Lower leg skin (tissue), 3 donors: ENCODE measurements at regions not wholly inside any gene's neighbourhood (a gene's known extent, or its start where the extent isn't known, plus 50 kb on each side); places are given as distances from the start of the nearest gene placed in this dataset.

ENCODE experiments used
- POLR2A ChIP-seq, 2 donors: fragments of 450-650 bp; IDR thresholded peaks; one replicate each; pipeline ENCODE4 v1.6.1; 2016 to 2017; ENCODE audit warnings: antibody characterized with exemption in 2 of 2, mild to moderate bottlenecking in 1 of 2, moderate library complexity in 1 of 2
- TF ChIP-seq, protein P1 (sequence below), 3 donors: fragments of 450-650 bp; IDR thresholded peaks; one replicate each; pipeline ENCODE4 v1.5.1; 2016; ENCODE audit warnings: antibody characterized with exemption in 3 of 3, mild to moderate bottlenecking in 3 of 3, moderate library complexity in 2 of 3

DNA sequence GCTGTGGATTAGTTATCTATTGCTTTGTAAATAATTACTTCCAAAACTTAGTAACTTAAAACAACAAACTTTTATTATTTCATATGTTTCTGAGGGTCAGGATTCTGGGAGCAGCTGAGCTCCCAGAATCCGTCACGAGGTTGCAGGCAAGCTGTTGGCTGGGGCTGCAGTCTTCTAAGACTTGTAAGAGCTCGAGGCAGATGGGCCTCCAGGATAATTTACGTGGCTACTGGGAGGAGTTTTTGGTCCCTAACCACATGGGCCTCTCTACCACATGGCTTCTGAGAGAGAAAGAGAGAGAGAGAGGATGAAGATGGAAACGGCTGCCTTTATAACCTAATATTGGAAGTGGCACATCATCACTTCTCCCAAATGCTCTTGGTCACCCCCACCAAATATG, 64.9 kb upstream of the SULF2 start:
- TF ChIP-seq, protein P1, sequence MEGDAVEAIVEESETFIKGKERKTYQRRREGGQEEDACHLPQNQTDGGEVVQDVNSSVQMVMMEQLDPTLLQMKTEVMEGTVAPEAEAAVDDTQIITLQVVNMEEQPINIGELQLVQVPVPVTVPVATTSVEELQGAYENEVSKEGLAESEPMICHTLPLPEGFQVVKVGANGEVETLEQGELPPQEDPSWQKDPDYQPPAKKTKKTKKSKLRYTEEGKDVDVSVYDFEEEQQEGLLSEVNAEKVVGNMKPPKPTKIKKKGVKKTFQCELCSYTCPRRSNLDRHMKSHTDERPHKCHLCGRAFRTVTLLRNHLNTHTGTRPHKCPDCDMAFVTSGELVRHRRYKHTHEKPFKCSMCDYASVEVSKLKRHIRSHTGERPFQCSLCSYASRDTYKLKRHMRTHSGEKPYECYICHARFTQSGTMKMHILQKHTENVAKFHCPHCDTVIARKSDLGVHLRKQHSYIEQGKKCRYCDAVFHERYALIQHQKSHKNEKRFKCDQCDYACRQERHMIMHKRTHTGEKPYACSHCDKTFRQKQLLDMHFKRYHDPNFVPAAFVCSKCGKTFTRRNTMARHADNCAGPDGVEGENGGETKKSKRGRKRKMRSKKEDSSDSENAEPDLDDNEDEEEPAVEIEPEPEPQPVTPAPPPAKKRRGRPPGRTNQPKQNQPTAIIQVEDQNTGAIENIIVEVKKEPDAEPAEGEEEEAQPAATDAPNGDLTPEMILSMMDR (IDR thresholded peaks at IDR 0.05) = no peak
- TF ChIP-seq POLR2A (IDR thresholded peaks at IDR 0.05) = no peak
